HepG2 (cell line): ENCODE measurements at regions not wholly inside any gene's neighbourhood (a gene's known extent, or its start where the extent isn't known, plus 50 kb on each side); places are given as distances from the start of the nearest gene placed in this dataset.

Experiments
- GABPB1 ChIP-seq: IDR thresholded peaks from 2 replicates; pipeline ENCODE4 v1.6.1; 2016; ENCODE audit warnings: mild to moderate bottlenecking, missing genetic modification reagents, moderate library complexity, missing compliant biosample characterization
- KDM2A ChIP-seq: sonication (generic); formaldehyde crosslinking; IDR thresholded peaks from 2 replicates; pipeline ENCODE4 v1.4.0; 2020; ENCODE audit warnings: low read depth, missing genetic modification reagents, borderline replicate concordance
- RBAK ChIP-seq: sonication (generic); formaldehyde crosslinking; IDR thresholded peaks from 2 replicates; pipeline ENCODE4 v1.5.1; 2020; ENCODE audit warnings: mild to moderate bottlenecking, missing genetic modification reagents
- RFXAP ChIP-seq: sonication (generic); formaldehyde crosslinking; IDR thresholded peaks from 2 replicates; pipeline ENCODE4 v1.4.0; 2020; ENCODE audit warnings: missing genetic modification reagents, borderline replicate concordance
- TBX3 ChIP-seq: fragments of 450-650 bp; IDR thresholded peaks from 2 replicates; pipeline ENCODE4 v1.6.1; 2017; ENCODE audit warnings: antibody characterized with exemption, mild to moderate bottlenecking, inconsistent platforms, borderline replicate concordance
- TOPORS ChIP-seq: sonication (generic); formaldehyde crosslinking; IDR thresholded peaks from 2 replicates; pipeline ENCODE4 v1.8.0; 2023; ENCODE audit warnings: mild to moderate bottlenecking, missing genetic modification reagents
- TP53 ChIP-seq: sonication (generic); formaldehyde crosslinking; conservative IDR thresholded peaks from 2 replicates; pipeline ENCODE4 v1.4.0; 2020; ENCODE audit warnings: missing genetic modification reagents
- YY1 ChIP-seq: IDR thresholded peaks from 2 replicates; pipeline ENCODE4 v1.6.1; 2011; ENCODE audit warnings: low read length, low read depth, moderate library complexity, mild to moderate bottlenecking; ENCODE audit not compliant: insufficient read depth, insufficient replicate concordance
- ZFAT ChIP-seq: sonication (generic); formaldehyde crosslinking; conservative IDR thresholded peaks from 2 replicates; pipeline ENCODE4 v1.8.1; 2023; ENCODE audit warnings: missing genetic modification reagents, inconsistent platforms
- ZNF674 ChIP-seq: sonication (generic); formaldehyde crosslinking; IDR thresholded peaks from 2 replicates; pipeline ENCODE4 v1.5.0; 2020; ENCODE audit warnings: low read depth, mild to moderate bottlenecking, missing genetic modification reagents
- ZZZ3 ChIP-seq: sonication (generic); formaldehyde crosslinking; IDR thresholded peaks from 2 replicates; pipeline ENCODE4 v1.4.0; 2020; ENCODE audit warnings: missing genetic modification reagents, mild to moderate bottlenecking, borderline replicate concordance
- TF ChIP-seq, protein P1 (sequence below): sonication (generic); formaldehyde crosslinking; IDR thresholded peaks from 2 replicates; pipeline ENCODE4 v1.5.0; 2020; ENCODE audit warnings: missing genetic modification reagents
- TF ChIP-seq, protein P2 (sequence below): sonication (generic); formaldehyde crosslinking; IDR thresholded peaks from 2 replicates; pipeline ENCODE4 v1.5.0; 2020; ENCODE audit warnings: missing genetic modification reagents
- TF ChIP-seq, protein P3 (sequence below): sonication (generic); formaldehyde crosslinking; IDR thresholded peaks from 2 replicates; pipeline ENCODE4 v1.5.0; 2020; ENCODE audit warnings: missing genetic modification reagents
- TF ChIP-seq, protein P4 (sequence below): sonication (generic); formaldehyde crosslinking; IDR thresholded peaks from 2 replicates; pipeline ENCODE4 v1.5.0; 2020; ENCODE audit warnings: missing genetic modification reagents
- TF ChIP-seq, protein P5 (sequence below): sonication (generic); formaldehyde crosslinking; IDR thresholded peaks from 2 replicates; pipeline ENCODE4; 2020; ENCODE audit warnings: missing genetic modification reagents, mild to moderate bottlenecking, borderline replicate concordance
- TF ChIP-seq, protein P6 (sequence below): sonication (generic); formaldehyde crosslinking; IDR thresholded peaks from 2 replicates; pipeline ENCODE4 v1.4.0; 2020; ENCODE audit warnings: missing genetic modification reagents, borderline replicate concordance
- TF ChIP-seq, protein P7 (sequence below): sonication (generic); formaldehyde crosslinking; IDR thresholded peaks from 2 replicates; pipeline ENCODE4 v1.4.0; 2020; ENCODE audit warnings: missing genetic modification reagents

DNA sequence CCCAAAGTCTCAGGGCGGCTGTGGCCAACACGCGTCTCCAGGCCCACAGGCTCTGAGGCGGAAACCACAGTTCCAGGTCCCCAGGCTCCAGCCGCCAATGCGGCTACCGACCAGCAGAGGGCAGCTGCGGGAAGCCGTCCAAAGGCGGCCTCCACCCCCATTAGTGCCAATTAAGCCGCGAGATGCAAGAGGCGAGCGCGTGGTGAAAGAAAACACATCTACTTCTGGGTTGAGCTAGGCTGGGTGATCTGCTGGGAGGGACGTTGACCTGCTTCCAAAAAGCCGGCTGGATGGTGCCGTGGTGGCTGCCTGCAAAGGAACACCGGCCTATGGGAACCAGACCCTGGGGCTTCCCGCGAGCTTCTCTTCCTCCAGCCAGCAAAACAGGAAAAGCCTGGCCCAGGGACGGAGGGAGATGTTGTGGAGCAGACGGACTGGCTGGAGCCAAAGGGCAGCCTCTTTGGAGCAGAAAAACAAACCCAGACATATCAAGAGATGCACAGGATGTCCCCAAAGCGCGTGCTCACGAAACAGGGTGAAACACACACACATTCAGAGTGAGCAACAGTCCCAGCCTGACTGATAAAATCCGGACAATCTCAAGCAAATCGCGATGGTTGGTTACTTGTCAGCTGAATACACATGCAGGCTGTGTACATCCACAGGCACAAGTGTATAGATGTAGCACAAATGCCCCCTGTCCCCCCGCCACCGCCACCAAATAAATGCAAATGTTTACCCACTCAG lies 187.1 kb upstream of the BRINP1 start (continued):
- TF ChIP-seq GABPB1, result peak; percentile 54; the same call in 1 of the 2 replicates
- no peak for TF ChIP-seq TOPORS
- no peak for TF ChIP-seq RBAK (CRISPR knock-in tag)
- TF ChIP-seq, protein P1, sequence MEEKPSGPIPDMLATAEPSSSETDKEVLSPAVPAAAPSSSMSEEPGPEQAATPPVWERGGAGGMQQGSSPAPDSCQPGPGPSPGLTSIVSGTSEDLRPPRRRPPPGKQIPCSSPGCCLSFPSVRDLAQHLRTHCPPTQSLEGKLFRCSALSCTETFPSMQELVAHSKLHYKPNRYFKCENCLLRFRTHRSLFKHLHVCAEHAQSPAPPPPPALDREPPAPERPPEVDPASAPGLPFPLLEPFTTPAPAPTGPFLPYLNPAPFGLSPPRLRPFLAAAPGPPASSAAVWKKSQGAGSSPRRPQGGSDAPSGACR, result no peak
- TF ChIP-seq RFXAP, result no peak
- TF ChIP-seq TBX3, result no peak
- no peak for TF ChIP-seq ZZZ3 (CRISPR knock-in tag)
- peak; percentile 51; the same call in 1 of the 2 replicates for TF ChIP-seq KDM2A (CRISPR knock-in tag)
- TF ChIP-seq, protein P2, sequence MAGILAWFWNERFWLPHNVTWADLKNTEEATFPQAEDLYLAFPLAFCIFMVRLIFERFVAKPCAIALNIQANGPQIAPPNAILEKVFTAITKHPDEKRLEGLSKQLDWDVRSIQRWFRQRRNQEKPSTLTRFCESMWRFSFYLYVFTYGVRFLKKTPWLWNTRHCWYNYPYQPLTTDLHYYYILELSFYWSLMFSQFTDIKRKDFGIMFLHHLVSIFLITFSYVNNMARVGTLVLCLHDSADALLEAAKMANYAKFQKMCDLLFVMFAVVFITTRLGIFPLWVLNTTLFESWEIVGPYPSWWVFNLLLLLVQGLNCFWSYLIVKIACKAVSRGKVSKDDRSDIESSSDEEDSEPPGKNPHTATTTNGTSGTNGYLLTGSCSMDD (CRISPR knock-in tag), result no peak
- TF ChIP-seq, protein P3, sequence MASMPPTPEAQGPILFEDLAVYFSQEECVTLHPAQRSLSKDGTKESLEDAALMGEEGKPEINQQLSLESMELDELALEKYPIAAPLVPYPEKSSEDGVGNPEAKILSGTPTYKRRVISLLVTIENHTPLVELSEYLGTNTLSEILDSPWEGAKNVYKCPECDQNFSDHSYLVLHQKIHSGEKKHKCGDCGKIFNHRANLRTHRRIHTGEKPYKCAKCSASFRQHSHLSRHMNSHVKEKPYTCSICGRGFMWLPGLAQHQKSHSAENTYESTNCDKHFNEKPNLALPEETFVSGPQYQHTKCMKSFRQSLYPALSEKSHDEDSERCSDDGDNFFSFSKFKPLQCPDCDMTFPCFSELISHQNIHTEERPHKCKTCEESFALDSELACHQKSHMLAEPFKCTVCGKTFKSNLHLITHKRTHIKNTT, result no peak
- TF ChIP-seq, protein P4, sequence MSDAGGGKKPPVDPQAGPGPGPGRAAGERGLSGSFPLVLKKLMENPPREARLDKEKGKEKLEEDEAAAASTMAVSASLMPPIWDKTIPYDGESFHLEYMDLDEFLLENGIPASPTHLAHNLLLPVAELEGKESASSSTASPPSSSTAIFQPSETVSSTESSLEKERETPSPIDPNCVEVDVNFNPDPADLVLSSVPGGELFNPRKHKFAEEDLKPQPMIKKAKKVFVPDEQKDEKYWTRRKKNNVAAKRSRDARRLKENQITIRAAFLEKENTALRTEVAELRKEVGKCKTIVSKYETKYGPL (CRISPR knock-in tag), result no peak
- TF ChIP-seq ZFAT, result no peak
- TF ChIP-seq, protein P5, sequence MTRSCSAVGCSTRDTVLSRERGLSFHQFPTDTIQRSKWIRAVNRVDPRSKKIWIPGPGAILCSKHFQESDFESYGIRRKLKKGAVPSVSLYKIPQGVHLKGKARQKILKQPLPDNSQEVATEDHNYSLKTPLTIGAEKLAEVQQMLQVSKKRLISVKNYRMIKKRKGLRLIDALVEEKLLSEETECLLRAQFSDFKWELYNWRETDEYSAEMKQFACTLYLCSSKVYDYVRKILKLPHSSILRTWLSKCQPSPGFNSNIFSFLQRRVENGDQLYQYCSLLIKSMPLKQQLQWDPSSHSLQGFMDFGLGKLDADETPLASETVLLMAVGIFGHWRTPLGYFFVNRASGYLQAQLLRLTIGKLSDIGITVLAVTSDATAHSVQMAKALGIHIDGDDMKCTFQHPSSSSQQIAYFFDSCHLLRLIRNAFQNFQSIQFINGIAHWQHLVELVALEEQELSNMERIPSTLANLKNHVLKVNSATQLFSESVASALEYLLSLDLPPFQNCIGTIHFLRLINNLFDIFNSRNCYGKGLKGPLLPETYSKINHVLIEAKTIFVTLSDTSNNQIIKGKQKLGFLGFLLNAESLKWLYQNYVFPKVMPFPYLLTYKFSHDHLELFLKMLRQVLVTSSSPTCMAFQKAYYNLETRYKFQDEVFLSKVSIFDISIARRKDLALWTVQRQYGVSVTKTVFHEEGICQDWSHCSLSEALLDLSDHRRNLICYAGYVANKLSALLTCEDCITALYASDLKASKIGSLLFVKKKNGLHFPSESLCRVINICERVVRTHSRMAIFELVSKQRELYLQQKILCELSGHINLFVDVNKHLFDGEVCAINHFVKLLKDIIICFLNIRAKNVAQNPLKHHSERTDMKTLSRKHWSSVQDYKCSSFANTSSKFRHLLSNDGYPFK (CRISPR knock-in tag), result peak; percentile 17; the same call in 1 of the 2 replicates
- TF ChIP-seq, protein P6, sequence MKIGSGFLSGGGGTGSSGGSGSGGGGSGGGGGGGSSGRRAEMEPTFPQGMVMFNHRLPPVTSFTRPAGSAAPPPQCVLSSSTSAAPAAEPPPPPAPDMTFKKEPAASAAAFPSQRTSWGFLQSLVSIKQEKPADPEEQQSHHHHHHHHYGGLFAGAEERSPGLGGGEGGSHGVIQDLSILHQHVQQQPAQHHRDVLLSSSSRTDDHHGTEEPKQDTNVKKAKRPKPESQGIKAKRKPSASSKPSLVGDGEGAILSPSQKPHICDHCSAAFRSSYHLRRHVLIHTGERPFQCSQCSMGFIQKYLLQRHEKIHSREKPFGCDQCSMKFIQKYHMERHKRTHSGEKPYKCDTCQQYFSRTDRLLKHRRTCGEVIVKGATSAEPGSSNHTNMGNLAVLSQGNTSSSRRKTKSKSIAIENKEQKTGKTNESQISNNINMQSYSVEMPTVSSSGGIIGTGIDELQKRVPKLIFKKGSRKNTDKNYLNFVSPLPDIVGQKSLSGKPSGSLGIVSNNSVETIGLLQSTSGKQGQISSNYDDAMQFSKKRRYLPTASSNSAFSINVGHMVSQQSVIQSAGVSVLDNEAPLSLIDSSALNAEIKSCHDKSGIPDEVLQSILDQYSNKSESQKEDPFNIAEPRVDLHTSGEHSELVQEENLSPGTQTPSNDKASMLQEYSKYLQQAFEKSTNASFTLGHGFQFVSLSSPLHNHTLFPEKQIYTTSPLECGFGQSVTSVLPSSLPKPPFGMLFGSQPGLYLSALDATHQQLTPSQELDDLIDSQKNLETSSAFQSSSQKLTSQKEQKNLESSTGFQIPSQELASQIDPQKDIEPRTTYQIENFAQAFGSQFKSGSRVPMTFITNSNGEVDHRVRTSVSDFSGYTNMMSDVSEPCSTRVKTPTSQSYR (CRISPR knock-in tag), result peak; percentile 38; the same call in 1 of the 2 replicates
- TF ChIP-seq TP53 (CRISPR knock-in tag), result no peak
- no peak for TF ChIP-seq ZNF674 (CRISPR knock-in tag)
- TF ChIP-seq, protein P7, sequence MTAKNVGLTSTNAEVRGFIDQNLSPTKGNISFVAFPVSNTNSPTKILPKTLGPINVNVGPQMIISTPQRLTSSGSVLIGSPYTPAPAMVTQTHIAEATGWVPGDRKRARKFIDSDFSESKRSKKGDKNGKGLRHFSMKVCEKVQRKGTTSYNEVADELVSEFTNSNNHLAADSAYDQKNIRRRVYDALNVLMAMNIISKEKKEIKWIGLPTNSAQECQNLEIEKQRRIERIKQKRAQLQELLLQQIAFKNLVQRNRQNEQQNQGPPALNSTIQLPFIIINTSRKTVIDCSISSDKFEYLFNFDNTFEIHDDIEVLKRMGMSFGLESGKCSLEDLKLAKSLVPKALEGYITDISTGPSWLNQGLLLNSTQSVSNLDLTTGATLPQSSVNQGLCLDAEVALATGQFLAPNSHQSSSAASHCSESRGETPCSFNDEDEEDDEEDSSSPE (CRISPR knock-in tag), result no peak
- TF ChIP-seq YY1, result no peak
